Ascending aorta (tissue), 2 donors: ENCODE measurements at regions not wholly inside any gene's neighbourhood (a gene's known extent, or its start where the extent isn't known, plus 50 kb on each side); places are given as distances from the start of the nearest gene placed in this dataset.
"Not testable (repeated sequence)": the region's sequence is repeated elsewhere in the genome, so short reads cannot be mapped to it uniquely, and the experiment has no call there.

ENCODE experiments used
- DNase-seq, 2 donors: peaks; one replicate each; pipeline ENCODE4 v3.0.0-alpha.2; 2019; ENCODE audit warnings: low spot score in 2 of 2
- H3K27ac ChIP-seq, 2 donors: fragments of 200-600 bp; sonication (generic); one replicate each; pipeline ENCODE4 v1.5.1; 2016 to 2017; ENCODE audit warnings: mild to moderate bottlenecking in 1 of 2
- H3K27me3 ChIP-seq: fragments of 200-600 bp; sonication (generic); one replicate; pipeline ENCODE4 v1.5.1; 2017
- H3K36me3 ChIP-seq, 2 donors: fragments of 200-600 bp; sonication (generic); one replicate each; pipeline ENCODE4 v1.5.1; 2016
- H3K4me1 ChIP-seq, 2 donors: fragments of 200-600 bp; sonication (generic); one replicate each; pipeline ENCODE4 v1.5.1; 2016 to 2017; ENCODE audit warnings: mild to moderate bottlenecking in 1 of 2
- H3K4me3 ChIP-seq, 2 donors: fragments of 200-600 bp; sonication (generic); one replicate each; pipeline ENCODE4 v1.5.1; 2016 to 2017; ENCODE audit warnings: mild to moderate bottlenecking in 1 of 2
- H3K9me3 ChIP-seq, 2 donors: fragments of 200-600 bp; sonication (generic); one replicate each; pipeline ENCODE4 v1.5.1; 2016
- CTCF ChIP-seq, 3 experiments: fragments of 200-600 bp in 2 of 3; fragments of 450-650 bp in 1 of 3; sonication (generic) in 2 of 3; IDR thresholded peaks; one replicate each; pipeline ENCODE4 v1.5.1; 2016 to 2019; ENCODE audit warnings: antibody characterized with exemption in 3 of 3, mild to moderate bottlenecking in 1 of 3, moderate library complexity in 1 of 3
- intact Hi-C: fragments of 100-400 bp; cut with DNase I; formaldehyde crosslinking; loops from one replicate; pipeline ENCODE4 v1.15.1; 2023

- TF ChIP-seq CTCF (IDR thresholded peaks at IDR 0.05) = no peak
- Histone ChIP-seq H3K4me3 (no peak overlapping the region), H3K27me3 (no peaks in the 10 kb centered on the region), H3K27ac (no peak overlapping the region), H3K9me3 (no peaks in the 10 kb centered on the region), H3K36me3 (no peaks in the 10 kb centered on the region), H3K4me1 (no peaks in the 10 kb centered on the region)
- no peak for DNase-seq
- intact Hi-C loops = no loop called here
These were observed 270.0 kb downstream of the CENPC start for GRCh38 chr4:67275179-67275750.

DNA sequence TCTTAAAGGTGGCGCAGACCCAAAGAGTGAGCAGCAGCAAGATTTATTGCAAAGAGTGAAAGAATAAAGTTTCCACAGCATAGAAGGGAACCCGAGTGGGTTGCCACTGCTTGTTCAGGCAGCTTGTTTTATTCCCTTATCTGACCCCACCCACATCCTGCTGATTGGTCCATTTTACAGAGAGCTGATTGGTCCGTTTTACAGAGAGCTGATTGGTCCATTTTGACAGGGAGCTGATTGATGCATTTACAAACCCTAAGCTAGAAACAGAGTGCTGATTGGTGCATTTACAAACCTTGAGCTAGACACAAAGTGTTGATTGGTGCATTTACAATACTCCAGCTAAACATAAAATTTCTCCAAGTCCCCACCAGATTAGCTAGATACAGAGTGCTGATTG lies 270.6 kb downstream of the CENPC start:
- H3K27ac ChIP-seq, intact Hi-C loops, DNase-seq, H3K4me3 ChIP-seq, H3K27me3 ChIP-seq, H3K4me1 ChIP-seq, H3K9me3 ChIP-seq, H3K36me3 ChIP-seq: not testable (repeated sequence)

DNA sequence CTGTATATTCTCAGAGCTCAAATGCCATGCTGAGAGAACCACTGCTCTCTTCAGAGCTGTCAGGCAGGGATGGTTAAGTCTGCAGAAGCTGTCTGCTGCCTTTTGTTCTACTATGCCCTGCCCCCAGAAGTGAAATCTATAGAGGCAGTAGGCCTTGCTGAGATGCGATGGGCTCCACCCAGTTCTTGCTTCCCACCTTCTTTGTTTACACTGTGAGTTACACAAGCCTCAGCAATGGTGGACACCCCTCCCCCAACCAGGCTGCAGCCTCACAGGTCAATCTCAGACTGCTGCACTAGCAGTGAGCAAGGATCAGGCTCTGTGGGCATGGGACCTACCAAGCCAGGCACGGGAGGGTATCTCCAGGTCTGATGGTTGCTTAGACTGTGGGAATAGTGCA lies 271.6 kb downstream of the CENPC start:
- Histone ChIP-seq H3K27me3 (no peaks in the 10 kb centered on the region), H3K27ac (no peak overlapping the region), H3K4me3 (no peak overlapping the region), H3K9me3 (no peaks in the 10 kb centered on the region), H3K4me1 (no peaks in the 10 kb centered on the region), H3K36me3 (no peaks in the 10 kb centered on the region)
- no peak for TF ChIP-seq CTCF (IDR thresholded peaks at IDR 0.05)
- DNase-seq = no peak
- intact Hi-C loops = no loop called here

DNA sequence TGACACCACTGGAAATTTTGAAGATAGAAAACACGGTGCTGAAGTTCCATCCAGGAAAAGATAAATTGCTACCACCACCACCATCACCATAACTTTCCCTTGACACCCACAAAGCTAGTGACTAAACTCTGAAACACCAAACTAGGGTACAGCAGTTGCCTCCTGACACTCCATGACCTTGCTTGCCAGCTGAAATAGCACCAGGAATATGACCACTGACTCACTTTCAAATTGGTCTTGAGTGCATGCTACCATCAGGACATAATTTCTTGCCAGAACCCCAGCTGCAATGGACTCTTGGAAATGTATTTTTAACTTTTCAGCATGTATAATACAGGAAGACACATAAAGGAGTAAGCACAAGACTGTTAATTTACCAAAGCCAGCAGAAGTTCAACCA lies 283.3 kb downstream of the CENPC start:
- no peak for DNase-seq
- Histone ChIP-seq H3K9me3 (no peaks in the 10 kb centered on the region), H3K36me3 (no peaks in the 10 kb centered on the region), H3K4me3 (no peak overlapping the region), H3K27ac (no peak overlapping the region), H3K27me3 (no peaks in the 10 kb centered on the region), H3K4me1 (no peaks in the 10 kb centered on the region)
- TF ChIP-seq CTCF (IDR thresholded peaks at IDR 0.05) = no peak
- intact Hi-C loops = no loop called here

DNA sequence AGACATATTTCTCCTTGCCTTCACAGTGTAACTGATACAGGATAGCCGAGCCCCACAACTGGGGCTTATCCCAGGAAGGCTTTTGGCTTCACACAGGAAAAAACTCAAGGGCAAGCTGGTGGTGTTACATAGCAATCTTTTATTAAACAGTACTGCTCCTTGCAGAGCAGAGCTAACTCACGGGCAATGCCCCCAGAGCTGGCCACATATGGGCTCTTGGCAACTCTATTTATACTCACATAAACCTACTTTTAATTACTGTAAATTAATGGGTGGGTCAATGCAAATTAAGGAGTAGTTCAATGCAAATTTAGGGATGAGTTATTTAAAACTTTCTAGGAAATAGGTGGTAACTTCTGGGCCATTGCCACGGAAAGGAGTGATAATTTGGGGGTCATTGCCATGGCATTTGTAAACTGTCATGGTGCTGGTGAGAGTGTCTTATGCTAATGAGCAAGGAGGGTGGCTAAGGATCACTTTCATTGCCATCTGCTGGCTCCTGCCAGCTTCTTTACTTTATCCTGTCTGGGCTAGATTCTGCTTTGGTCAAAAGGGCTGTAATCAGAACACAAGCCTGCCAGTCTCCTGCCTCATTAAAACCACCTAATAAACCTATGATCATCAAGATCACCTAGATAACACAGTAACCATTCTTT lies 288.8 kb downstream of the CENPC start:
- H3K27me3 ChIP-seq = no peaks in the 10 kb centered on the region
- H3K4me3 ChIP-seq = no peak overlapping the region
- intact Hi-C loops = no loop called here
- no peaks in the 10 kb centered on the region for H3K36me3 ChIP-seq
- no peak overlapping the region for H3K27ac ChIP-seq
- DNase-seq = no peak
- no peaks in the 10 kb centered on the region for H3K4me1 ChIP-seq
- no peaks in the 10 kb centered on the region for H3K9me3 ChIP-seq
- TF ChIP-seq CTCF (IDR thresholded peaks at IDR 0.05) = no peak

- no peaks in the 10 kb centered on the region for H3K9me3 ChIP-seq
- no peaks in the 10 kb centered on the region for H3K27me3 ChIP-seq
- H3K27ac ChIP-seq = no peak overlapping the region
- no peak for DNase-seq
- no peaks in the 10 kb centered on the region for H3K4me1 ChIP-seq
- H3K4me3 ChIP-seq = no peak overlapping the region
- intact Hi-C loops = no loop called here
- no peaks in the 10 kb centered on the region for H3K36me3 ChIP-seq
- TF ChIP-seq CTCF (IDR thresholded peaks at IDR 0.05) = no peak
These were observed 295.0 kb downstream of the CENPC start for GRCh38 chr4:67250131-67250896.
